OCI-LY7 (cell line): ENCODE measurements at regions not wholly inside any gene's neighbourhood (a gene's known extent, or its start where the extent isn't known, plus 50 kb on each side); places are given as distances from the start of the nearest gene placed in this dataset.

Experiments used
- CTCF ChIP-seq: fragments of 200-600 bp; sonication (generic); conservative IDR thresholded peaks from 2 replicates; pipeline ENCODE4 v1.5.1; 2014; ENCODE audit warnings: mild to moderate bottlenecking, antibody characterized with exemption, low read length, moderate library complexity, mixed read lengths
- EZH2phosphoT487 ChIP-seq: fragments of 200-600 bp; sonication (generic); IDR thresholded peaks from 2 replicates; pipeline ENCODE4 v1.6.1; 2018; ENCODE audit warnings: low read depth, borderline replicate concordance, mild to moderate bottlenecking, mixed run types, antibody characterized with exemption, low read length, moderate library complexity, mixed read lengths

GRCh38 chr12:24027352-24027751 is 77.9 kb upstream of the SOX5 start:
- no peak for TF ChIP-seq CTCF
- no peak for TF ChIP-seq EZH2phosphoT487
